ENCODE measurements at regions not wholly inside any gene's neighbourhood (a gene's known extent, or its start where the extent isn't known, plus 50 kb on each side); places are given as distances from the start of the nearest gene placed in this dataset.
A peak's percentile ranks its signal among the peaks of the same experiment; 100 is the strongest.

DNA sequence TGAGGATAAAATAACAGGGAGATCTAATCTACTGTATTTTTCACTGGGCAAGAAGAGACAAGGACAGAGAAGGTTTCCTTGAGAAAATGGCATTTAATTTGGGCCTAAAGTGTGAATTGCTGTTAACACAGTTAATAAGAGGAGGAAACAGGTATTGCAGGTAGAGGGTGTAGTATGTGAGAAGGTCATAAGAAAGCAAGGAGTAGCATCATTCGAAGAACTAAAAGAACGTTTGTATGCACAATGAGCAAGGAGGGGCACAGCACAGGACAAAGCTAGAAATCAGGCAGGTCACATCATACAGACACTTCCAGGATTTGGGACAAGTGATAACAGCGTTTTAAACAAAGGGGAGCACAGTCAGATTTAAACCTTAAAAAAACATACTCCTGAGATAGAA lies 85.1 kb upstream of the PLEKHA5 start:
- no peaks in the 10 kb centered on the region for H3K9me3 ChIP-seq (ENCODE audit: control insufficient read depth, low read length, poor library complexity, severe bottlenecking)

DNA sequence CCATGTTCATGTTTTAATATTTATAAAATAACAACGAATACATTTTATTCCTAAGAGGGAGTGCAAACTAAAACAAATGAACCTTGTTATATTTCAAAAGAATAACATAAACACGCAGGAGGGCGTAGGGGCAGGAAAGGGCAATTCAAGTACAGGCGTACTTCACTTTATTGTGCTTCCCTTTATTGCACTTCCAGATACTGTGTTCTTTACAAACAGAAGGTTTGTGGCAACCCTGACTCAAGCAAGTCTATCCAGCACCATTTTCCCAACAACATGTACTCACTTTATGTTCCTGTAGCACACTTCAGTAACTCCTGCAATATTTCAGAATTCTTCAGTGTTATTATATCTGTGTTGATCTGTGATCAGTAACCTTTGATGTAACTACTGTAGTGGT lies 84.6 kb upstream of the PLEKHA5 start:
- H3K4me3 Mint-ChIP-seq, result no peak overlapping the region
- no peaks in the 10 kb centered on the region for H3K36me3 Mint-ChIP-seq (ENCODE audit: low read depth)
- DNase-seq (no peak), ATAC-seq (no peak)
- H3K4me1 Mint-ChIP-seq, result no peaks in the 10 kb centered on the region
- H3K27me3 Mint-ChIP-seq, result peaks cover 10% of the 10 kb centered on the region
- H3K9me3 ChIP-seq (ENCODE audit: control insufficient read depth, low read length, poor library complexity, severe bottlenecking), result no peaks in the 10 kb centered on the region
- no peak overlapping the region for H3K27ac Mint-ChIP-seq

More for the DNA sequence above, 85.1 kb upstream of the PLEKHA5 start:
- no peaks in the 10 kb centered on the region for H3K36me3 Mint-ChIP-seq (ENCODE audit: low read depth)
- ATAC-seq (no peak), DNase-seq (no peak)
- H3K4me1 Mint-ChIP-seq, result no peaks in the 10 kb centered on the region
- peaks cover 12% of the 10 kb centered on the region for H3K27me3 Mint-ChIP-seq
- H3K27ac Mint-ChIP-seq, result no peak overlapping the region
- H3K4me3 Mint-ChIP-seq, result no peak overlapping the region

DNA sequence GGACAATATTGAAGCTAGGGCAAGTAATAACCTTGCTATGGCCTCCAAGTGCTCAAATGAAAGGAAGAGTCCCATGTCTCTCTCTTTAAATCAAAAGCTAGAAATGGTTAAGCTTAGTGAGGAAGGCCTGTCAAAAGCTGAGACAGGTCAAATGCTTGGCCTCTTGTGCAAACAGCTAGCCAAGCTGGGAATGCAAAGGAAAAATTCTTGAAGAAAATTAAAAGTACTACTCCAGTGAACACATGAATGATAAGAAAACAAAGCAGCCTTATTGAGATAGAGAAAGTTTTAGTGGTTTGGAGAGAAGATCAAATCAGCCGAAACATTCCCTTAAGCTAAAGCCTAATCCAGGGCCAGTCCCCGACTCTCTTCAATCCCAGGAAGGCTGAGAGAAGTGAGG lies 84.1 kb upstream of the PLEKHA5 start:
- Mint-ChIP-seq H3K27ac (no peak overlapping the region), H3K36me3 (ENCODE audit: low read depth) (no peaks in the 10 kb centered on the region), H3K4me1 (no peaks in the 10 kb centered on the region), H3K4me3 (no peak overlapping the region), H3K27me3 (peaks cover 5% of the 10 kb centered on the region)
- H3K9me3 ChIP-seq (ENCODE audit: control insufficient read depth, low read length, poor library complexity, severe bottlenecking), result no peaks in the 10 kb centered on the region
- ATAC-seq (no peak), DNase-seq (no peak)

DNA sequence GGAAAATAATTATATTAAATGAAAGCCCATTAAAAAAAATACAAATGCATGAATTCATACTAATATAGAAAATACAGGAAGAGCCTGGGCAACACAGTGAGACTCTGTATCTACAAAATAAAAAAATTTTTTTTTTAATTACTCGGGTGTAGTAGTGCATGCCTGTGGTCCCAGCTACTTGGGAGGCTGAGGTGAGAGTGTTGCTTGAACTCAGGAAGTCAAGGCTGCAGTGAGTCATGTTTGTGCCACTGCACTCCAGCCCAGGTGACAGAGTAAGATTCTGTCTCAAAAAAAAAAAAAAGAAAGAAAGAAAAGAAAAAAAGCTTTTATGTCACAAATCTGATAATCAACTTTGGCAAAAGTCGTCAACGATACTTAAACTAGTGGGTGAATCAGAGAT lies 80.6 kb upstream of the PLEKHA5 start:
- no peaks in the 10 kb centered on the region for H3K36me3 Mint-ChIP-seq (ENCODE audit: low read depth)
- H3K4me3 Mint-ChIP-seq, result no peak overlapping the region
- H3K4me1 Mint-ChIP-seq, result no peaks in the 10 kb centered on the region
- peaks cover 19% of the 10 kb centered on the region for H3K27me3 Mint-ChIP-seq
- no peaks in the 10 kb centered on the region for H3K9me3 ChIP-seq (ENCODE audit: control insufficient read depth, low read length, poor library complexity, severe bottlenecking)
- ATAC-seq, result peak; percentile 39
- H3K27ac Mint-ChIP-seq, result no peak overlapping the region
- DNase-seq, result no peak

DNA sequence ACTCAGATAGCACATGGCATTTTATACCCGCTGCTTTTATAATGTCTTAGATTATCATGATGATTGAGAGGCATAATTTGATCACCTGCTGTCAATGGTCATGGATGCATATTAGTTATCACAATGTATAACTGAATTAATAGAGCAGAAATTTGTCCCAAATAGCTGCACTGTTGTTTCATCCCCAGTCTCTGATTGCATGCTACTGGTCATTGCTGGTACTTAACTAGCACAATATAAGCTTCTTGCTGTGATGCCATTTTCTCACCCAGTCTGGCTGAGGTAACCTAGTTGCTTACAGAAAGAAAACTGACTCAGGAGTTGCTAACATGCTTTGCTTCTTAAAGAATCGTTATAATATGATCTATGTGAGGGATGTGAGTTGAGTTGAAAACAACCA lies 76.8 kb upstream of the PLEKHA5 start:
- peaks cover 23% of the 10 kb centered on the region for H3K27me3 Mint-ChIP-seq
- H3K4me1 Mint-ChIP-seq, result no peaks in the 10 kb centered on the region
- H3K27ac Mint-ChIP-seq, result no peak overlapping the region

DNA sequence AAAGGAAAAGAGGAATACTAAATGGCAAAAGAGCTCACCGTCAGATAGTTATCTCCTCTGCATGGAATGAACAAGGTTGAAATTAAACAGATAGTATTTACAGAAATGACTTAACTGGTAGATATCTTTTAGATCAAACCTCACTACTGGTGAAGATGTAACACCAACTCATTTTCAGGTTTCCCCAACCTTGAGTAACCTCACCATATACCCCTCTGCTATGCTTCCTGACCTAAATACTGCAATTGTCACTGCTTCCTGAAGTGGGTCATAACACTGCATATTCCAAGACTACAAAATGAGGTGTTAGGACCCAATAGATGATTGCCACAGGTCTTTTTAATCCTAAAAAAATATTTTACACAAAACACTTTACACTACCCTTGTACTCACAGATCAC lies 76.3 kb upstream of the PLEKHA5 start:
- Mint-ChIP-seq H3K4me3 (no peak overlapping the region), H3K27ac (no peak overlapping the region), H3K27me3 (peaks cover 23% of the 10 kb centered on the region), H3K4me1 (no peaks in the 10 kb centered on the region), H3K36me3 (ENCODE audit: low read depth) (peaks cover 2% of the 10 kb centered on the region)
- DNase-seq, result no peak
- no peaks in the 10 kb centered on the region for H3K9me3 ChIP-seq (ENCODE audit: control insufficient read depth, low read length, poor library complexity, severe bottlenecking)
- no peak for ATAC-seq

More for the DNA sequence above, 76.8 kb upstream of the PLEKHA5 start:
- DNase-seq, result no peak
- peaks cover 2% of the 10 kb centered on the region for H3K36me3 Mint-ChIP-seq (ENCODE audit: low read depth)
- no peak for ATAC-seq
- H3K9me3 ChIP-seq (ENCODE audit: control insufficient read depth, low read length, poor library complexity, severe bottlenecking), result no peaks in the 10 kb centered on the region
- no peak overlapping the region for H3K4me3 Mint-ChIP-seq

DNA sequence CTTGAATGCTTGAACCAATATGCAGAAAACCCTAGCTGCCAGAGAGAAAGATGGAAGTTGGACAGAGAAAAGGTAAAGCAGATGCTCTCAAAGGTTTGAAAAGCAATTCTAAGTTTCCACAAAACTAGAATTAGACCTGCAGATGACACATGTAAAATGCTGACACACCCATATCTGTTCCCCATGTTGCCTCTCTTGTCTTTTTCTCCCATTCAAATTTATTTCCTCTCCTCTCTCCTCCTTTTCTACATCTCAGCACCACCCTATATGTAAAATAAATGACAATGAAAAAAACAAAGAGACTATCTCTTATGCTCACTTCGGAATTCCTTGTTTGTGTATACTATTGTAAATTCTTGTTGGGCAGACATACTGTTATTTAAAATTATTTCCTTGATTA lies 75.5 kb upstream of the PLEKHA5 start:
- H3K36me3 Mint-ChIP-seq (ENCODE audit: low read depth), result peaks cover 2% of the 10 kb centered on the region

DNA sequence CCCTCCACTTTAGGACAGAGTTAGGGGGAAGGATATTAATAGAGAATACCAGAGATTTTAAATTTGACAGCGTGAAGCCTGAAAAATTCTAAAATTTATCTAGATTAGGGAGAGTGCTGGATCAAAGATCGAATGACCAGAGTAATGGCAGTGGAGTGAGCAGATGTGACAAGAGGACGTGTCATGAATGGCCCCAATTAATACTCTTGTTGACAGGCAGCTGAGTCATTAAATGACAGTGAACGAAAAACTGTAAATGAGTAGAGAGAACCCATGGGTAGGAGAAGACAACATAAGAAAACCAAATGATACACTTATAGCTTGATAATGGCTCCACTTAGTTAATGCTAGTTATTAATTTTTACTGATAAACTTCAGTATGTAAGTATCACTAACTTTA lies 73.9 kb upstream of the PLEKHA5 start:
- peaks cover 2% of the 10 kb centered on the region for H3K36me3 Mint-ChIP-seq (ENCODE audit: low read depth)

More for the DNA sequence above, 75.5 kb upstream of the PLEKHA5 start:
- Mint-ChIP-seq H3K27ac (no peak overlapping the region), H3K27me3 (peaks cover 23% of the 10 kb centered on the region), H3K4me3 (no peak overlapping the region), H3K4me1 (no peaks in the 10 kb centered on the region)
- no peaks in the 10 kb centered on the region for H3K9me3 ChIP-seq (ENCODE audit: control insufficient read depth, low read length, poor library complexity, severe bottlenecking)
- no peak for DNase-seq
- ATAC-seq, result no peak

DNA sequence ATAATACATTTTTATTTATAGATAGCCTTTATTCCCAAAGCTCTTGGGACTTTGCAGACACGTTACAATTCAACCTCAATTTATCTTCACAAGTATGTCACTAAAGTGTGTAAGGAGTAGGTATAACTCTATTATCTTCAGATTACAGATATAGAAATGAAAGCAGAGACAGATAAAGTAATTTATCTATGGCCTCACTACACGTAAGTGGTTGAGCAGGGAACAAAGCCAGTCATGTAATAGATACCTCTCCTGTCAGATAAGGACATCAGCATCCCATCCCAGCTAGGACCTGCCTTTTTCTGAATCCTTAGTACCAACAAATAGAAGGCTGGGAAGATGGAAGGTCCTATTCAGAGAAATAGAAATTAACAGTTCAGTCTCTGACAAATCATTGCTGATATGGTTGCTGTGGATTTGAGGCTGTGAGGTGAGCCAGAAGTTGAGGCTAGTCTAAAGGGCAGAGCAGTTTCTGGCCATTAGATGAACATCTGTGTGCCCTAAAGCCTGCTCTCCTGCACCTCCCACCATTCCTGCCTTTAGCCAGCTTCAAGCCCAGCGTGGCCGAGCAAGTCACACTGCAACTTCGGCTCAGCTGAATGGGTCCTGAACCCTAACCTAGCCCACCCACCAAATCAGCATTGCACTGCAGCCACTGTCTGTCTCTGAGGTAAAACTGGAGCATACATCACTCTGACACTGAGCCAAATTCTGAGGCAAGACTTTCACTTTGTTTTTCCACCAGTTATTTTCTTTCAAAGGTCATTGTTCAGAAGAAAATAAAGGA lies 71.1 kb upstream of the PLEKHA5 start:
- no peak overlapping the region for H3K4me3 Mint-ChIP-seq
- H3K27me3 Mint-ChIP-seq, result peaks cover 10% of the 10 kb centered on the region
- no peak for ATAC-seq
- no peak for DNase-seq
- no peak overlapping the region for H3K27ac Mint-ChIP-seq
- H3K36me3 Mint-ChIP-seq (ENCODE audit: low read depth), result peaks cover 2% of the 10 kb centered on the region
- H3K9me3 ChIP-seq (ENCODE audit: control insufficient read depth, low read length, poor library complexity, severe bottlenecking), result no peaks in the 10 kb centered on the region
- H3K4me1 Mint-ChIP-seq, result no peaks in the 10 kb centered on the region

More for the DNA sequence above, 73.9 kb upstream of the PLEKHA5 start:
- Mint-ChIP-seq H3K27ac (no peak overlapping the region), H3K4me1 (no peaks in the 10 kb centered on the region), H3K27me3 (peaks cover 23% of the 10 kb centered on the region), H3K4me3 (no peak overlapping the region)
- H3K9me3 ChIP-seq (ENCODE audit: control insufficient read depth, low read length, poor library complexity, severe bottlenecking), result no peaks in the 10 kb centered on the region
- DNase-seq (no peak), ATAC-seq (no peak)

DNA sequence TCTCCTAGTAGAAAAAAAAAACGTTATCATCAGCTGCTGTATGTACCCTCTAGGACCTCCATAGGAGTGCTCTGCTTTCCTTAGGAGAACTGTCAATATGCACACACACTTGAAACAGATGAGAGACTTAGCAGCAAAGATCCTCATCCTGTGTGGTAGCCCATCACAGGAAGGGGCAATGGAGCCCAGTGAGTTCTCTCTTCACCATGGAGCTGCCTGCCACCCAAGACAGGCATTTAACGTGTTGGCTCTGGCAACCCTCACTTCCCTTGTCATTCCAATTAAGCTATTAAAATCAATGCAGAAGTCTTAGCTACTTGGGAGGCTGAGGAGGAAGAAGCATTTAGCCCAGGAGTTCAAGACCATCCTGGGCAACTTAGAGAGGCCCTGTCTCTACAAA lies 64.8 kb upstream of the PLEKHA5 start:
- H3K36me3 Mint-ChIP-seq (ENCODE audit: low read depth), result no peaks in the 10 kb centered on the region
- no peak for ATAC-seq
- H3K4me3 Mint-ChIP-seq, result no peak overlapping the region

DNA sequence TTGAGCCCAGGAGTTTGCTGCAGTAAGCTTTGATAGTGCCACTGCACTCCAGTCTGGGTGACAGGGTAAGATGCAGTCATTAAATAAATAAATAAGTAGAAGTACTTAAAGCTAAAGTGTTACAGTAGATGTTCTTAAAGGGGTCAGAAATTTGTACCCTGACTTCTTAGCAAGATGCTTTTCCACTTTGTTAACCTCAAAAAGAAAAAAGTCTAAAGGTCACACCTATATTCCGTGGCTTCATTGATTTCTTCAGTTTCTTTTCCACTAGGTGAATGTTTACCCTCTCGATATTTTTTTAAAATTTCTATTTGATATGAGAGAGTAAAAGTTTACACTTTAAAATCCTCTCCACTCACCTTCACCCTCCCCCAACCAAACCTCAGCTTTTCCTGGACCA lies 64.3 kb upstream of the PLEKHA5 start:
- H3K36me3 Mint-ChIP-seq (ENCODE audit: low read depth), result no peaks in the 10 kb centered on the region
- H3K4me3 Mint-ChIP-seq, result no peak overlapping the region

More for the DNA sequence above, 64.8 kb upstream of the PLEKHA5 start:
- no peaks in the 10 kb centered on the region for H3K9me3 ChIP-seq (ENCODE audit: control insufficient read depth, low read length, poor library complexity, severe bottlenecking)
- no peaks in the 10 kb centered on the region for H3K4me1 Mint-ChIP-seq
- peaks cover 8% of the 10 kb centered on the region for H3K27me3 Mint-ChIP-seq
- H3K27ac Mint-ChIP-seq, result no peak overlapping the region
- DNase-seq, result no peak

DNA sequence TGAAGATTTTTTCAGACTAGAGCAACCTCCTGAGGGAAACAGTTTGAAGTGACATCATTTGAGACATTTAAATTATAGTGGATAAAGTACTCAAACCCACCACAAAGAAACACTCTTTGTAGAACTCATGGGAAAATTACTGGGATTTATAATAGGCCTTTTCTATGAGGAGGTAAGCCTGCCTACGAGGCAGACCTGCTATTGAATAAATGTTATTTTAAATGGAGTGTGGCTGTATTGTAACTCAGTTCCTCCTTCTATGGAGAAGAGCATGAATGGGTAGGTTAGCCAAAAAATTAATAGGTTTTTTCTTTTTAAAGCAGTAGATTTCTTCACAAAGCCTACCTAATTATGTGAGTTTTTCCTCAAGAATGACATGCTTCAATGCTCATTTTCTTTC lies 63.7 kb upstream of the PLEKHA5 start:
- Mint-ChIP-seq H3K27ac (no peak overlapping the region), H3K27me3 (peaks cover 15% of the 10 kb centered on the region), H3K36me3 (ENCODE audit: low read depth) (no peaks in the 10 kb centered on the region), H3K4me3 (no peak overlapping the region), H3K4me1 (no peaks in the 10 kb centered on the region)
- no peaks in the 10 kb centered on the region for H3K9me3 ChIP-seq (ENCODE audit: control insufficient read depth, low read length, poor library complexity, severe bottlenecking)
- no peak for ATAC-seq
- no peak for DNase-seq

More for the DNA sequence above, 64.3 kb upstream of the PLEKHA5 start:
- H3K27ac Mint-ChIP-seq, result no peak overlapping the region
- peaks cover 10% of the 10 kb centered on the region for H3K27me3 Mint-ChIP-seq
- no peaks in the 10 kb centered on the region for H3K4me1 Mint-ChIP-seq
- ATAC-seq (no peak), DNase-seq (no peak)
- no peaks in the 10 kb centered on the region for H3K9me3 ChIP-seq (ENCODE audit: control insufficient read depth, low read length, poor library complexity, severe bottlenecking)

DNA sequence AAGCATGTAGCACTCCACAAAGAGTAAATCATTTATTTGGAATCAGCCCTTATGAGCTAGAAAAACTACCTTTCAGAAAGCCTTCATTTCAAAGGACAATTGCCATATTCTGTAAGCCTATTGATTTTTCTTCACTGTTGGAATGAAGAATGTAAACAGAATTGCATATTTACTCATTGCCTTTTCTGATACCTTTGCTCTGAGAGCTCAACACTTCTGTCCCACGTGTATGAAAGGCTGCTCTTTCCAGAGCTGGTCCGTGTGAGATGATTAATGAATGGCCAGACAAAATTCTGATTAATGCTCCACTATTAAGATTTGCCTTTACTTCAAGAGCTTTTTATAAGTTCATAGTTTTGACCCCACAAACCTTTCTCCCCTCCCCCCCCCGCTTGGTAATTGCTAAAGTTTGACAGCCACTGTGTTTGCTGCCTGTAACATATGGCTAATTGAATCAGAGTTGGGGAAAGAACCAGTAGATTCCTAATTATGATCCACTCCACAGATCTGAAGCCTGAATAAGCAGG lies 63.0 kb upstream of the PLEKHA5 start:
- H3K27me3 Mint-ChIP-seq, result peaks cover 21% of the 10 kb centered on the region
- DNase-seq, result no peak

DNA sequence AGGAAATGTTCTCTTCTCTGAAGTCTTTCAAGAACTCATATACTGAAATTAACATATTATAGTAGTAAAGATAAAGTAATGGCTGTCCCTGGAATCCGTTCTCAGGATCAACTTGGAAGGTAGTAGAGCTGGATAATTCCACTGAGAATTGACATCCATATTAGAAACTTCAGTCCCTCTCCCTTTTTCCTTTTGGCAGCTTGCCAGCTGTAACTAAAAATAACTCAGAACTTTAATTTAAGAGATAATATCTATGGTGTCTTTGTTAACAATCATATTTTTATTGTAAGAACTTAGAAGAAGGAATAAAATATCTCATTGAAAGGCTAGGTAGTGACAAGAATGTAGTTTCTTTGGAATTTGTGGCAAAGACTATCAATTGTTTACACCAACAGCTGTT lies 61.4 kb upstream of the PLEKHA5 start:
- Mint-ChIP-seq H3K27ac (no peak overlapping the region), H3K27me3 (peaks cover 21% of the 10 kb centered on the region), H3K4me1 (no peaks in the 10 kb centered on the region), H3K4me3 (no peak overlapping the region), H3K36me3 (ENCODE audit: low read depth) (no peaks in the 10 kb centered on the region)
- DNase-seq, result no peak
- ATAC-seq, result no peak
- no peaks in the 10 kb centered on the region for H3K9me3 ChIP-seq (ENCODE audit: control insufficient read depth, low read length, poor library complexity, severe bottlenecking)

More for the DNA sequence above, 63.0 kb upstream of the PLEKHA5 start:
- Mint-ChIP-seq H3K4me3 (no peak overlapping the region), H3K27ac (no peak overlapping the region), H3K4me1 (no peaks in the 10 kb centered on the region), H3K36me3 (ENCODE audit: low read depth) (no peaks in the 10 kb centered on the region)
- H3K9me3 ChIP-seq (ENCODE audit: control insufficient read depth, low read length, poor library complexity, severe bottlenecking), result no peaks in the 10 kb centered on the region
- ATAC-seq, result no peak
